Adrenal gland (tissue), 9 donors: ENCODE measurements at regions not wholly inside any gene's neighbourhood (a gene's known extent, or its start where the extent isn't known, plus 50 kb on each side); places are given as distances from the start of the nearest gene placed in this dataset.

Experiments used
- DNase-seq, 7 donors: peaks; one replicate each; pipeline ENCODE4 v3.0.0-alpha.2; 2019 to 2020
- H3K27ac ChIP-seq, 5 donors: fragments of 200-600 bp; sonication (generic) in 4 of 5; 1 replicate in 3 of 5; 2 replicates in 2 of 5; pipeline versions ENCODE4 v1.5.1 to v1.8.0; 2016 to 2020; ENCODE audit warnings: mild to moderate bottlenecking in 1 of 5
- H3K27me3 ChIP-seq: fragments of 200-600 bp; 2 replicates; pipeline ENCODE4 v1.8.0; 2021
- H3K36me3 ChIP-seq, 2 donors: fragments of 200-600 bp; replicated peaks in 1 of 2; 1 replicate in 1 of 2; 2 replicates in 1 of 2; pipeline versions ENCODE4 v1.5.1 to v1.8.0; 2018 to 2022
- H3K4me1 ChIP-seq, 2 donors: fragments of 200-600 bp; replicated peaks in 1 of 2; 1 replicate in 1 of 2; 2 replicates in 1 of 2; pipeline versions ENCODE4 v1.5.1 to v1.8.0; 2018 to 2021
- H3K4me3 ChIP-seq, 4 donors: fragments of 200-600 bp; sonication (generic) in 3 of 4; one replicate each; pipeline ENCODE4 v1.5.1; 2016 to 2018
- H3K9me3 ChIP-seq, 3 donors: fragments of 200-600 bp; sonication (generic) in 1 of 3; replicated peaks in 1 of 3; 1 replicate in 2 of 3; 2 replicates in 1 of 3; pipeline versions ENCODE4 v1.5.1 to v1.8.0; 2016 to 2021
- CTCF ChIP-seq, 6 experiments: fragments of 450-650 bp in 4 of 6; fragments of 200-600 bp in 2 of 6; sonication (generic) in 1 of 6; IDR thresholded peaks; 1 replicate in 5 of 6; 2 replicates in 1 of 6; pipeline versions ENCODE4 v1.5.1 to v1.8.0; 2016 to 2021; ENCODE audit warnings: antibody characterized with exemption in 6 of 6, mild to moderate bottlenecking in 2 of 6, moderate library complexity in 1 of 6
- POLR2A ChIP-seq, 2 donors: fragments of 450-650 bp; IDR thresholded peaks; one replicate each; pipeline ENCODE4 v1.6.1; 2017; ENCODE audit warnings: antibody characterized with exemption in 2 of 2, mild to moderate bottlenecking in 2 of 2, moderate library complexity in 1 of 2
- WGBS, 4 donors: extraction: QIAGEN DNeasy Blood & Tissue Kit in 2 of 4; methylation state at CpG; one replicate each; pipeline versions ENCODE4 v1.1.5 to v1.1.7; 2013 to 2017; 5-methylcytosine and 5-hydroxymethylcytosine counted together
- intact Hi-C, 2 donors: fragments of 100-400 bp; cut with DNase I; formaldehyde crosslinking; loops; one replicate each; pipeline versions ENCODE4 v1.14.1 to v1.15.0; 2022 to 2023
- donor health status: healthy with polysubstance abuse.
- donor health status: Bipolar disorder and iron deficiency.
- donor health status: DM: yes; HTN: yes; CAD: no.
- donor health status: DM: no; HTN: no; CAD: no.
- donor health status: DM: no; HTN: no; CAD: no.

- Histone ChIP-seq H3K4me1 (no peaks in the 10 kb centered on the region), H3K36me3 (no peaks in the 10 kb centered on the region), H3K4me3 (no peak overlapping the region), H3K9me3 (no peaks in the 10 kb centered on the region), H3K27ac (no peak overlapping the region), H3K27me3 (no peaks in the 10 kb centered on the region)
- intact Hi-C loops = no loop called here
- 73 to 87% (median 84%) methylated on average over 2 of the region's 2 CpGs for WGBS, 4 donors
- no peak for TF ChIP-seq CTCF (IDR thresholded peaks at IDR 0.05)
- DNase-seq = no peak
These were observed 1502.4 kb upstream of the PIK3C3 start for GRCh38 chr18:40452599-40452998.

- TF ChIP-seq POLR2A (IDR thresholded peaks at IDR 0.05) (no peak), CTCF (IDR thresholded peaks at IDR 0.05) (no peak)
- intact Hi-C loops = no loop called here
These were observed 1504.3 kb upstream of the PIK3C3 start for GRCh38 chr18:40450751-40451150.

GRCh38 chr18:40447820-40448219, 1507.2 kb upstream of the PIK3C3 start:
- WGBS, 4 donors = 57 to 76% (median 69%) methylated on average over 1 of the region's 1 CpG

More at GRCh38 chr18:40450751-40451150, 1504.3 kb upstream of the PIK3C3 start:
- DNase-seq = no peak
- H3K9me3 ChIP-seq = no peaks in the 10 kb centered on the region
- H3K4me3 ChIP-seq = no peak overlapping the region
- H3K4me1 ChIP-seq = no peaks in the 10 kb centered on the region
- no peak overlapping the region for H3K27ac ChIP-seq
- H3K27me3 ChIP-seq = no peaks in the 10 kb centered on the region
- H3K36me3 ChIP-seq = no peaks in the 10 kb centered on the region

GRCh38 chr18:40440088-40440487, 1514.9 kb upstream of the PIK3C3 start:
- peaks cover 0 to 4% (median 0%) of the 10 kb centered on the region in 3 donors for H3K9me3 ChIP-seq
- H3K27ac ChIP-seq = no peak overlapping the region
- DNase-seq = no peak
- no peak overlapping the region for H3K4me3 ChIP-seq
- intact Hi-C loops = no loop called here
- TF ChIP-seq POLR2A (IDR thresholded peaks at IDR 0.05) (no peak), CTCF (IDR thresholded peaks at IDR 0.05) (no peak)
- no peaks in the 10 kb centered on the region for H3K4me1 ChIP-seq
- no peaks in the 10 kb centered on the region for H3K27me3 ChIP-seq
- H3K36me3 ChIP-seq = no peaks in the 10 kb centered on the region
- 80 to 89% (median 82%) methylated on average over 7 of the region's 7 CpGs for WGBS, 4 donors

More at GRCh38 chr18:40447820-40448219, 1507.2 kb upstream of the PIK3C3 start:
- intact Hi-C loops = no loop called here
- Histone ChIP-seq H3K27me3 (no peaks in the 10 kb centered on the region), H3K9me3 (peaks cover 0 to 4% (median 0%) of the 10 kb centered on the region in 3 donors), H3K27ac (no peak overlapping the region), H3K4me1 (no peaks in the 10 kb centered on the region), H3K4me3 (no peak overlapping the region), H3K36me3 (no peaks in the 10 kb centered on the region)
- no peak for DNase-seq
- TF ChIP-seq CTCF (IDR thresholded peaks at IDR 0.05) (no peak), POLR2A (IDR thresholded peaks at IDR 0.05) (no peak)
